Upper lobe of left lung (tissue), 4 donors: ENCODE measurements at regions not wholly inside any gene's neighbourhood (a gene's known extent, or its start where the extent isn't known, plus 50 kb on each side); places are given as distances from the start of the nearest gene placed in this dataset.

Experiments
- CTCF ChIP-seq, 6 experiments: fragments of 450-650 bp in 4 of 6; fragments of 200-600 bp in 2 of 6; sonication (generic) in 2 of 6; IDR thresholded peaks; one replicate each; pipeline ENCODE4 v1.5.1; 2016 to 2019; ENCODE audit warnings: antibody characterized with exemption in 6 of 6
- EP300 ChIP-seq, 4 donors: sonication (generic); formaldehyde crosslinking; IDR thresholded peaks; one replicate each; pipeline ENCODE4 v1.5.1; 2017; ENCODE audit warnings: antibody characterized with exemption in 4 of 4, control low read depth in 2 of 4
- POLR2A ChIP-seq, 4 donors: fragments of 450-650 bp; IDR thresholded peaks; one replicate each; pipeline ENCODE4 v1.5.1; 2016 to 2017; ENCODE audit warnings: antibody characterized with exemption in 4 of 4, mild to moderate bottlenecking in 2 of 4
- POLR2AphosphoS5 ChIP-seq, 2 donors: sonication (generic); formaldehyde crosslinking; IDR thresholded peaks; one replicate each; pipeline ENCODE4 v1.5.1; 2017; ENCODE audit warnings: antibody characterized with exemption in 2 of 2

GRCh38 chr20:58597249-58597891 is 53.7 kb upstream of the STX16 start:
- TF ChIP-seq CTCF (IDR thresholded peaks at IDR 0.05): no peak
- TF ChIP-seq POLR2AphosphoS5 (IDR thresholded peaks at IDR 0.05): no peak
- TF ChIP-seq POLR2A (IDR thresholded peaks at IDR 0.05): no peak
- TF ChIP-seq EP300 (IDR thresholded peaks at IDR 0.05): no peak
